NK-92 treated with Interleukin-12 subunit alpha and Interleukin-12 subunit beta, amount 100 ng/mL, for 24 hours (cell line): ENCODE measurements at regions not wholly inside any gene's neighbourhood (a gene's known extent, or its start where the extent isn't known, plus 50 kb on each side); places are given as distances from the start of the nearest gene placed in this dataset.

Source experiments
- DNase-seq: peaks from one replicate; lab custom pipeline; 2025; lab: John Stamatoyannopoulos, UW

DNA sequence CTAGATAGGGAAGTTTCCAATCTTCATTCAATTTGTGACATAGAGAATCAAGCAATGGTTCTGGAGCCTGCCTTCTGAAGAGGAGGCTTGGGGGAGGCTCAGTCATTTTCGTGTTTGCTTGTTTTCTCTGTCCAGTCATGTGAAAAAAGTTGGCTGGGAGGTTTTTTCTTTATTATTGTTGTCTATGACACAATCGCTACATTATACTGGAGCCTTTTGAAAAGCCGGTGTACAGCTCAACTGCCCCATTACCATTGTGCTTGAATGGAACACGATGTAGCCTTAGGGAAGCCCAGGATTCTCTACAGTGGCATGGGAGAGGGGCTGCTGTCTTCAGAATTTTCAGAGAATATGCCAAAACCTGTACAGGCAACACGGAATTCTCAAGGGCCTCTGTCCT, 57.9 kb upstream of the NCAM1 start:
- no peak for DNase-seq

DNA sequence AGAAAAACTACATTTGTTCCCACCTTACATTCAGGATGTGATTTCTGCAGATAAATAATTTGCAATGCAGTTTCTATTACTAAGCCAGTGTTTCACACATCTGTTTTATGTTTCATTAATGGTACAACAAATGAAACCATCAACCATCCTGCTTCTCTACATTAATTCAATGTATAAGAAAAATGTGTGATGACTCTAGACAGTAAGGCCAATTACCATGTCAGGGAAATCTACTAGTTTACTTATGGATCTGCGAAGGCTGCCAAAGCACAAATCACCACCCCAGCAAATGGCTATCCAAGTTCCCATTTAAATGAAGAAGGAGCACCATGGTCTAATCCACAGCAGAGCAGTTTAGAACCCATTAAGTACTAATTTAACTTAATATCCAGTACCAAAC, 50.1 kb upstream of the NCAM1 start:
- DNase-seq, result no peak
